PC-9 (cell line): ENCODE measurements at regions not wholly inside any gene's neighbourhood (a gene's known extent, or its start where the extent isn't known, plus 50 kb on each side); places are given as distances from the start of the nearest gene placed in this dataset.

Source experiments
- BruUV-seq: library from RNA; stranded (reverse); fragments of 400-500 nt; replicated peaks from 2 replicates; lab custom pipeline; 2021; lab: Mats Ljungman, UMichigan
- CTCF ChIA-PET: fragments of 300-600 bp; sonication (Branson Sonifier 250); formaldehyde crosslinking; loops from one replicate; lab custom pipeline; 2022; ENCODE audit warnings: antibody characterized with exemption; lab: Charles Lee
- POLR2A ChIA-PET: fragments of 300-600 bp; sonication (Branson Sonifier 250); formaldehyde crosslinking; loops from one replicate; lab custom pipeline; 2022; ENCODE audit warnings: antibody characterized with exemption; ENCODE audit not compliant: unreplicated experiment; lab: Charles Lee
- DNase-seq, 2 experiments: peaks; one replicate each; pipeline versions ENCODE4 v3.0.0 to v3.0.0-alpha.2; 2015 to 2022; ENCODE audit warnings: mixed read lengths in 1 of 2
- H2AFZ ChIP-seq: fragments of 200-600 bp; sonication (generic); 2 replicates; pipeline ENCODE4 v1.8.1; 2017; ENCODE audit warnings: antibody characterized with exemption
- H3F3A ChIP-seq: fragments of 200-600 bp; sonication (generic); 2 replicates; pipeline ENCODE4 v1.8.1; 2017; ENCODE audit warnings: antibody characterized with exemption, mild to moderate bottlenecking, low read depth; ENCODE audit not compliant: insufficient read depth
- H3K27ac ChIP-seq: fragments of 200-600 bp; sonication (generic); 2 replicates; pipeline ENCODE4 v1.6.1; 2016; ENCODE audit warnings: mixed run types
- H3K27me3 ChIP-seq: fragments of 200-600 bp; sonication (generic); 2 replicates; pipeline ENCODE4 v1.6.1; 2016; ENCODE audit warnings: low read depth, mixed run types; ENCODE audit not compliant: insufficient read depth
- H3K36me3 ChIP-seq: fragments of 200-600 bp; sonication (generic); 2 replicates; pipeline ENCODE4 v1.6.1; 2016; ENCODE audit warnings: low read depth, mixed run types
- H3K4me1 ChIP-seq: fragments of 200-600 bp; sonication (generic); replicated peaks from 2 replicates; pipeline ENCODE4 v1.6.1; 2016; ENCODE audit warnings: mixed run types; ENCODE audit not compliant: insufficient read depth
- H3K4me2 ChIP-seq: fragments of 200-600 bp; sonication (generic); 2 replicates; pipeline ENCODE4 v1.6.1; 2017; ENCODE audit warnings: mixed run types
- H3K4me3 ChIP-seq: fragments of 200-600 bp; sonication (generic); 2 replicates; pipeline ENCODE4 v1.6.1; 2016; ENCODE audit warnings: mixed run types
- H3K79me2 ChIP-seq: fragments of 200-600 bp; sonication (generic); 2 replicates; pipeline ENCODE4 v1.6.1; 2017; ENCODE audit warnings: low read depth, mixed run types
- H3K9me2 ChIP-seq: fragments of 200-600 bp; sonication (generic); 2 replicates; pipeline ENCODE4 v1.8.1; 2017; ENCODE audit warnings: mild to moderate bottlenecking; ENCODE audit not compliant: insufficient read depth
- H3K9me3 ChIP-seq: fragments of 200-600 bp; sonication (generic); 2 replicates; pipeline ENCODE4 v1.8.1; 2016; ENCODE audit warnings: low read depth; ENCODE audit not compliant: insufficient read depth
- H4K20me1 ChIP-seq: fragments of 200-600 bp; sonication (generic); 2 replicates; pipeline ENCODE4 v1.8.1; 2017; ENCODE audit not compliant: insufficient read depth
- EZH2 ChIP-seq: fragments of 200-600 bp; sonication (generic); IDR thresholded peaks from 2 replicates; pipeline ENCODE4 v1.8.0; 2017; ENCODE audit warnings: antibody characterized with exemption, low read depth
- intact Hi-C: fragments of 100-400 bp; cut with micrococcal nuclease; formaldehyde crosslinking; loops from one replicate; pipeline ENCODE4 v1.10.0; 2022; ENCODE audit not compliant: unreplicated experiment
- TF ChIP-seq, protein P1 (sequence below): fragments of 200-600 bp; sonication (generic); conservative IDR thresholded peaks from 2 replicates; pipeline ENCODE4 v1.6.1; 2017; ENCODE audit warnings: mixed run types, antibody characterized with exemption, mild to moderate bottlenecking, moderate library complexity

- Histone ChIP-seq H3K27me3 (no peaks in the 10 kb centered on the region), H3K4me3 (no peak overlapping the region), H3K4me2 (no peak overlapping the region), H3K36me3 (no peaks in the 10 kb centered on the region), H3F3A (no peaks in the 10 kb centered on the region), H3K79me2 (no peaks in the 10 kb centered on the region), H3K9me2 (no peaks in the 10 kb centered on the region), H3K27ac (no peak overlapping the region), H3K4me1 (0 out of 2 replicates have a peak, but pooled peaks cover 6% of the 10 kb centered on the region), H2AFZ (no peak overlapping the region), H3K9me3 (no peaks in the 10 kb centered on the region), H4K20me1 (no peaks in the 10 kb centered on the region)
- TF ChIP-seq, protein P1, sequence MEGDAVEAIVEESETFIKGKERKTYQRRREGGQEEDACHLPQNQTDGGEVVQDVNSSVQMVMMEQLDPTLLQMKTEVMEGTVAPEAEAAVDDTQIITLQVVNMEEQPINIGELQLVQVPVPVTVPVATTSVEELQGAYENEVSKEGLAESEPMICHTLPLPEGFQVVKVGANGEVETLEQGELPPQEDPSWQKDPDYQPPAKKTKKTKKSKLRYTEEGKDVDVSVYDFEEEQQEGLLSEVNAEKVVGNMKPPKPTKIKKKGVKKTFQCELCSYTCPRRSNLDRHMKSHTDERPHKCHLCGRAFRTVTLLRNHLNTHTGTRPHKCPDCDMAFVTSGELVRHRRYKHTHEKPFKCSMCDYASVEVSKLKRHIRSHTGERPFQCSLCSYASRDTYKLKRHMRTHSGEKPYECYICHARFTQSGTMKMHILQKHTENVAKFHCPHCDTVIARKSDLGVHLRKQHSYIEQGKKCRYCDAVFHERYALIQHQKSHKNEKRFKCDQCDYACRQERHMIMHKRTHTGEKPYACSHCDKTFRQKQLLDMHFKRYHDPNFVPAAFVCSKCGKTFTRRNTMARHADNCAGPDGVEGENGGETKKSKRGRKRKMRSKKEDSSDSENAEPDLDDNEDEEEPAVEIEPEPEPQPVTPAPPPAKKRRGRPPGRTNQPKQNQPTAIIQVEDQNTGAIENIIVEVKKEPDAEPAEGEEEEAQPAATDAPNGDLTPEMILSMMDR = no peak
- TF ChIP-seq EZH2 = no peak
- CTCF ChIA-PET = no interaction called here
- POLR2A ChIA-PET = no interaction called here
- BruUV-seq = no TSS peak
- intact Hi-C loops = no loop called here
- DNase-seq = no peak
These were observed 741.3 kb upstream of the CTNND2 start for GRCh38 chr5:12645582-12645981.

DNA sequence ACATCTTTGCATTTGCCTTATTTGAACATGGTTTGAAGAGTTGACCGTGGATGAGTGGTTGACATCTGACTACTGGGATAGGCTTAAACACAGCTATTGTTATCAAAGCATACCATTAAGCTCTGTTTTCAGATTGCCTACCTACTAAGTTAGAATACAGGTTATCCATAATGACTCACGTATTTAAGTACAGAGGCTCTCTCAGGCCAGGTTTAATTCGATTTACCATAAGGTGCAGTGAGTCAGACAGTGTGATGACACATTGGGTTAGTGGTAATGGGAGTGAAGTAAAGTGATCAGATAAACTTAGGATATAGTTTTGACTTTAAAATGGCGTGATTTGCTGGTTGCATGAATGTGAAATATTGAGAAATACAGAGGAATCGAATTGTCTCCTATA is 732.0 kb upstream of the CTNND2 start:
- Histone ChIP-seq H3K4me1 (no peaks in the 10 kb centered on the region), H4K20me1 (no peaks in the 10 kb centered on the region), H3K27ac (no peak overlapping the region), H3K27me3 (no peaks in the 10 kb centered on the region), H3K9me2 (no peaks in the 10 kb centered on the region), H3K9me3 (no peaks in the 10 kb centered on the region), H3K36me3 (no peaks in the 10 kb centered on the region), H2AFZ (no peak overlapping the region), H3F3A (no peaks in the 10 kb centered on the region), H3K79me2 (no peaks in the 10 kb centered on the region), H3K4me3 (no peak overlapping the region), H3K4me2 (no peak overlapping the region)
- TF ChIP-seq, protein P1 = no peak
- TF ChIP-seq EZH2 = no peak
- no TSS peak for BruUV-seq
- POLR2A ChIA-PET = interaction anchor here (0.5 kb wide), 1 partner anchor 129 kb away, joined by 5 read pairs; no protein-coding TSS in a partner anchor
- intact Hi-C loops = no loop called here
- DNase-seq = no peak
- CTCF ChIA-PET = no interaction called here

- POLR2A ChIA-PET = no interaction called here
- TF ChIP-seq, protein P1 = no peak
- TF ChIP-seq EZH2 = no peak
- H3K36me3 ChIP-seq = no peaks in the 10 kb centered on the region
- intact Hi-C loops = no loop called here
- H3K9me2 ChIP-seq = no peaks in the 10 kb centered on the region
- CTCF ChIA-PET = no interaction called here
- no peaks in the 10 kb centered on the region for H3K27me3 ChIP-seq
- H3F3A ChIP-seq = no peaks in the 10 kb centered on the region
- no peaks in the 10 kb centered on the region for H3K9me3 ChIP-seq
- H3K4me2 ChIP-seq = no peak overlapping the region
- H3K79me2 ChIP-seq = no peaks in the 10 kb centered on the region
- H3K4me1 ChIP-seq = no peaks in the 10 kb centered on the region
- no peak for DNase-seq
- H2AFZ ChIP-seq = no peak overlapping the region
- H4K20me1 ChIP-seq = no peaks in the 10 kb centered on the region
- H3K4me3 ChIP-seq = no peak overlapping the region
- no TSS peak for BruUV-seq
- H3K27ac ChIP-seq = no peak overlapping the region
These were observed 722.3 kb upstream of the CTNND2 start for GRCh38 chr5:12626556-12626955.
